BJ (cell line): ENCODE measurements at regions not wholly inside any gene's neighbourhood (a gene's known extent, or its start where the extent isn't known, plus 50 kb on each side); places are given as distances from the start of the nearest gene placed in this dataset.
"Not testable (repeated sequence)": the region's sequence is repeated elsewhere in the genome, so short reads cannot be mapped to it uniquely, and the experiment has no call there.

Source experiments
- CTCF ChIA-PET: fragments of 350-600 bp; formaldehyde crosslinking; extraction: SDS; loops from one replicate; lab custom pipeline; 2021; ENCODE audit warnings: antibody characterized with exemption, inconsistent platforms; lab: Yijun Ruan, JAX
- POLR2A ChIA-PET: fragments of 300-600 bp; sonication (Branson Sonifier 250); formaldehyde crosslinking; extraction: SDS; loops from one replicate; lab custom pipeline; 2021; ENCODE audit warnings: antibody characterized with exemption; lab: Charles Lee
- DNase-seq: peaks from one replicate; pipeline ENCODE4 v3.0.0-alpha.2; 2011; ENCODE audit warnings: low read depth
- H3K27me3 ChIP-seq: 2 replicates; pipeline ENCODE4 v1.6.0; 2011; ENCODE audit warnings: low read length; ENCODE audit not compliant: control insufficient read depth, insufficient read depth
- H3K36me3 ChIP-seq: 2 replicates; pipeline ENCODE4 v1.5.1; 2011; ENCODE audit warnings: low read length; ENCODE audit not compliant: control insufficient read depth, insufficient read depth
- H3K4me3 ChIP-seq: 2 replicates; pipeline ENCODE4 v1.5.1; 2011; ENCODE audit warnings: low read depth, mild to moderate bottlenecking, control low read depth, low read length
- TF ChIP-seq, protein P1 (sequence below): IDR thresholded peaks from 2 replicates; pipeline ENCODE4 v1.5.1; 2011; ENCODE audit warnings: low read depth, mild to moderate bottlenecking, control low read depth, inconsistent platforms, low read length, moderate library complexity; ENCODE audit not compliant: insufficient read depth

- POLR2A ChIA-PET: no interaction called here
Measured at GRCh38 chr10:3372281-3372680, 199.7 kb upstream of the PITRM1 start.

GRCh38 chr10:3371624-3372023, 199.0 kb upstream of the PITRM1 start:
- CTCF ChIA-PET: interaction anchor here (0.6 to 1.2 kb wide), 2 partner anchors 11 to 25 kb away, joined by 4 to 5 read pairs; no protein-coding TSS in a partner anchor
- H3K27me3 ChIP-seq, H3K4me3 ChIP-seq, POLR2A ChIA-PET, H3K36me3 ChIP-seq, DNase-seq: not testable (repeated sequence)

More at GRCh38 chr10:3372281-3372680, 199.7 kb upstream of the PITRM1 start:
- CTCF ChIA-PET: interaction anchor here (1.2 kb wide), 1 partner anchor 12 kb away, joined by 4 read pairs; no protein-coding TSS in a partner anchor
- no peak overlapping the region for H3K4me3 ChIP-seq
- no peaks in the 10 kb centered on the region for H3K36me3 ChIP-seq
- peaks cover 1% of the 10 kb centered on the region; the same call in 1 of the 2 replicates for H3K27me3 ChIP-seq
- TF ChIP-seq, protein P1, sequence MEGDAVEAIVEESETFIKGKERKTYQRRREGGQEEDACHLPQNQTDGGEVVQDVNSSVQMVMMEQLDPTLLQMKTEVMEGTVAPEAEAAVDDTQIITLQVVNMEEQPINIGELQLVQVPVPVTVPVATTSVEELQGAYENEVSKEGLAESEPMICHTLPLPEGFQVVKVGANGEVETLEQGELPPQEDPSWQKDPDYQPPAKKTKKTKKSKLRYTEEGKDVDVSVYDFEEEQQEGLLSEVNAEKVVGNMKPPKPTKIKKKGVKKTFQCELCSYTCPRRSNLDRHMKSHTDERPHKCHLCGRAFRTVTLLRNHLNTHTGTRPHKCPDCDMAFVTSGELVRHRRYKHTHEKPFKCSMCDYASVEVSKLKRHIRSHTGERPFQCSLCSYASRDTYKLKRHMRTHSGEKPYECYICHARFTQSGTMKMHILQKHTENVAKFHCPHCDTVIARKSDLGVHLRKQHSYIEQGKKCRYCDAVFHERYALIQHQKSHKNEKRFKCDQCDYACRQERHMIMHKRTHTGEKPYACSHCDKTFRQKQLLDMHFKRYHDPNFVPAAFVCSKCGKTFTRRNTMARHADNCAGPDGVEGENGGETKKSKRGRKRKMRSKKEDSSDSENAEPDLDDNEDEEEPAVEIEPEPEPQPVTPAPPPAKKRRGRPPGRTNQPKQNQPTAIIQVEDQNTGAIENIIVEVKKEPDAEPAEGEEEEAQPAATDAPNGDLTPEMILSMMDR: no peak
- DNase-seq: no peak

GRCh38 chr10:3366735-3367405, 194.3 kb upstream of the PITRM1 start:
- no peaks in the 10 kb centered on the region for H3K36me3 ChIP-seq
- POLR2A ChIA-PET: no interaction called here
- CTCF ChIA-PET: no interaction called here
- DNase-seq: no peak
- H3K27me3 ChIP-seq: no peaks in the 10 kb centered on the region; the same call in 1 of the 2 replicates
- H3K4me3 ChIP-seq: no peak overlapping the region
- TF ChIP-seq, protein P1: no peak

- ChIA-PET CTCF (no interaction called here), POLR2A (no interaction called here)
- TF ChIP-seq, protein P1: no peak
- DNase-seq: no peak
- no peaks in the 10 kb centered on the region; the same call in 1 of the 2 replicates for H3K27me3 ChIP-seq
- H3K36me3 ChIP-seq: no peaks in the 10 kb centered on the region
- H3K4me3 ChIP-seq: no peak overlapping the region
Measured at GRCh38 chr10:3366043-3366442, 193.5 kb upstream of the PITRM1 start.

DNA sequence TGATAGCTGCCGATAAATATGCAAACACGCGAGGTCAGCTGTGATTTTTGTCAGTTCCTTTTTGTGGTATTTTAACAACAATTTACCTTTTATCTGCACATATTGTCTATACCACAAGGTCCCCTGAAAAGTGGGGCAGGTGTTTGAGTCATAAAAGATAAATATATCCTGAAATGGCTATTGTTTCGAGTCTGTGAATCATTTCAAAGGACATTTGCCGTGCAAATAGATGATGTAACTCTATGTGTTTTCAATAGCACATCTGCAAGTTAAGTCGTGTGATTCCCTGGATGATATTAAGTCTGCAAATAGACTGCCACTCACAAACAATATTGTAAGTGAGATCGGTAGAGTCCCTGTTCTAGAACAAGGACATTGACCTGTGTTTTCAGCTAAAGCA, 193.0 kb upstream of the PITRM1 start:
- Histone ChIP-seq H3K27me3 (no peaks in the 10 kb centered on the region; the same call in 1 of the 2 replicates), H3K4me3 (no peak overlapping the region), H3K36me3 (no peaks in the 10 kb centered on the region)
- POLR2A ChIA-PET: no interaction called here
- CTCF ChIA-PET: interaction anchor here (0.5 to 1.8 kb wide), 2 partner anchors 10 to 11 kb away, joined by 3 to 4 read pairs; no protein-coding TSS in a partner anchor
- DNase-seq: no peak
- TF ChIP-seq, protein P1: no peak
